HG03159 (cell line): ENCODE measurements at regions not wholly inside any gene's neighbourhood (a gene's known extent, or its start where the extent isn't known, plus 50 kb on each side); places are given as distances from the start of the nearest gene placed in this dataset.

ENCODE experiments used
- ATAC-seq: cut with Tn5 transposase; IDR thresholded peaks from one replicate; pipeline ENCODE4 v1.9.1; 2021; ENCODE audit warnings: mild to moderate bottlenecking, moderate library complexity; ENCODE audit not compliant: unreplicated experiment

DNA sequence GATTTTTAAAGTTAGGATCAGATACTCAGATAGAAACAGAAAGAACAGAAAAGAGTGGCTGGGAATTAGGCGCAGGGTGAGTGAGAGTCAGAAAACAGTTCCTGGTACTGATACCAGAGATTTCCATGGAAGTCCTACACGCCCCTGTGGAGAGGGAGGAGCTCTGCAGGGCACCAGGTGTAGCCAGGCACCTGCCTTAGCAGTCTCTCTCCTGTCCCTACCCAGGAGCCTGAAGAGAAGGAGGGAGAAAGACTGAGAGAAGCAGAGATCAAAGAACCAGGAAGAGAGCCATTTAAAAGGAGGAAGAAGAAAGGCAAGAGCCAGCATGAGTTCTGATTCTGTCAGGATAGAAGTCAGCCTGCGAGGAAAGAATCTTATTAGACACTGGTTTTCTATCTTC, 65.0 kb downstream of the CBLN1 start:
- no peak for ATAC-seq

DNA sequence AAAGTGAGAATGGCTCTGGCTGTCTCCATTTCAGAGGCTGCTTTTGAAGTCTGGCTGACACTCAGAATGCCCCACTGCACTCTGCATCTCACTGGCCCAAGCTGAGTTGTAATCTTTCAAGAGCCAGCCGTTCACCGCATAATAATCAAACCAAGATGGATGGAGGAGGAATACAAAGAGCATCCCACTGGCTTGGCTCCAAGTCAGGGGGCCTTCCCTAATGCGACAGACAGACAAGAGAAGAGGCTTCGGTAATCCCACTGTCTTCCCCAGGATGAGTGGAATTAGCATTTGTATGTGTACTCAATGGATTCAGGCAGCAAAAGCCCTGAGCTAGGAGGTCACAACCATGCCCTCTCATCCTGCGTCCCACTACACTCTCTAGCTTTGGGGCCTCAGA, 68.0 kb downstream of the CBLN1 start:
- no peak for ATAC-seq

GRCh38 chr16:49204191-49204590, 77.4 kb downstream of the CBLN1 start:
- no peak for ATAC-seq

DNA sequence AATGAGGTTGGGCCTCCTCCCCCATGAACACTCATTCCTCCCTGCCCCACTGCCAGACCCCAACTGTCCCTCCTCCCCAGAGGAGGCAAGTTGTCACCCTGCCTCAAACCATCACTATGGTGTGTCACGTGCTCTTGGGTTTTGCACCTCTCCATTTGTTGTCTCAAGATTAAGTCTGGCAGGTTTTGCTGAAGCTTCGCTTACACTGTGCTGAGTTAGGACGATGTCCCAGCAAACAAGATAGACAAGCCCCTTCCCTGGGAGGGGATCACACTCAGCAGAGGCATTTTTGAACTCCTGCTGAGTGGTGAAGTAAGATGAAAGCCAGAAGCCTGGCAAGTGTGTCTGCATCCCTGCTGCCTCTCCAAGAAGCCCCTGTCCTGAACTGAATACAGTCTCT, 78.3 kb downstream of the CBLN1 start:
- no peak for ATAC-seq

GRCh38 chr16:49201118-49201517, 80.5 kb downstream of the CBLN1 start:
- ATAC-seq, result no peak

DNA sequence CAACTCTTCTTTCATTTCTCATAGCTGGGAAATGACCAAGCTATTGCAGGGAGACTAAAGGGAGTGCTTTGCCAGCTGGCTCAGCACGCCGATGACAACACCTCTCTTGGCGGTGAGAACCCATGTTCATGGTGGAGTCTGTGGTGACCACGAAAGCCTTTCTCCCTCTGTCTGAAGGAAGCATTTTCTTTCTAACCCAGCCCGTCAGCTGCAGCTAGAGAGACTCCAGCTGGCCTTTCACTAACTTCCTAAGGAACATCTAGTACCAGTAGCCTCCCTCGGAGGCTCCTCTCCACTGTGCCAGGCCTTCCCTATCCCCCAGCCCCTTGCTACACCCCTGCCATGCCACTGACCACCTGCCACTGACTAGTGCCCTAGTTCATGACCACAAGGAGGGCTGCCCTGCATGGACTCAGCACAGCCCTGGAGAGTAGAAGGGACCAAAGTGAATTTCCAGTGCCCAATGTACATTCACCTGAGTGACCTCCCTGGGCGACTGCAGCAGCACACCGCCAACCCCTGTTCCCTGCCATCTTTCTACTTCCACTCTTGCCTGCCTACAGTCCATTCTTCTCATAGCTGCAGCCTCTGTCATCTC, 81.3 kb downstream of the CBLN1 start:
- no peak for ATAC-seq

DNA sequence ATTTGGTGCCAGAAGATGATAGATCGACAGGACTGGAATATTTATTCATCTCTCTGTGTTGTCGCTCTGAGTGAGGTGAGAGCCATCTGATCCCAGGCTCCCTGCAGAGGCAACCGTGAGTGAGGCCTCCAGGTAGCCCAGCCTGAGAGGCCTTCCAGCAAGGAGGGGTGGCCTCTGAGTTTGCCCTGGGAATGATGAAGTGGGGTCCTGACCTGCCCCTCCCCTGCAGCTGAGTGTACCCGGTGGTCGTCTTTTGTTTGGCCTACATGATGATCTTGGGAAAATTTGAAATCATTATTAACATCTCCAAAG, 86.4 kb downstream of the CBLN1 start:
- no peak for ATAC-seq

DNA sequence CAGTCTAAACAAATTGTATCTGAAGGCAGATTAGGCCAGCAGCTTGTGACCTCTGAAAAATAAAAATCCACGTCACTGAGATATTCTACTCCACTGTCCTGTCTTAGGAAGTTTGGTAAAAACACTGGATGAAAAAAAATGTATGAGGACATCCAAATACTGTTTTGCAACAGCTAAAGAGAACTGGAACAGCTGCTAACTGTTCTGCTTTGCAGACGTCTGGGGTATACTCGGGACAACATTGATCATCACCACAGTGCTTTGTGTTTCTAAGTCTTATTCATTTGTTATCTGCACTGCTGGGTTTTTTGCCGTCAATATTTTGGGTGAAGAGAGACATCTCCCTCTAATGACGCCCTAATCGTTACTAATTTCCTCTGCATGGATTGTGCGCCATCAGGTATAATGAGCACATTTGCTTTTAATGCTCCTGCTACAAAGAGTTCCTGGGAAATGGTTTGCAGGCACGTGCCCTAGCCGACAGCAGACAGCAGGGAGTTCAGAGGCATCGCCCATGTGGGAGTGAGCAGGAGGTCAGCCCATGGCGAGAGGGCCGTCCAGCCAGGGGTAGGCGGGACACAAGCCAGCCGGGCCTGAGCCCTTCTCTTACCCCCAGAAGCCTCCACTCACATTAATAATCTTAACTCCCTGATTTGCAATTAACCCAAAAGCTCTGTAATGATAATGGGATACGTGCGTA, 87.0 kb downstream of the CBLN1 start:
- ATAC-seq, result no peak

- no peak for ATAC-seq
Observed at GRCh38 chr16:49193596-49193995, 88.0 kb downstream of the CBLN1 start.

- no peak for ATAC-seq
Observed at GRCh38 chr16:49189286-49189685, 92.4 kb downstream of the CBLN1 start.

DNA sequence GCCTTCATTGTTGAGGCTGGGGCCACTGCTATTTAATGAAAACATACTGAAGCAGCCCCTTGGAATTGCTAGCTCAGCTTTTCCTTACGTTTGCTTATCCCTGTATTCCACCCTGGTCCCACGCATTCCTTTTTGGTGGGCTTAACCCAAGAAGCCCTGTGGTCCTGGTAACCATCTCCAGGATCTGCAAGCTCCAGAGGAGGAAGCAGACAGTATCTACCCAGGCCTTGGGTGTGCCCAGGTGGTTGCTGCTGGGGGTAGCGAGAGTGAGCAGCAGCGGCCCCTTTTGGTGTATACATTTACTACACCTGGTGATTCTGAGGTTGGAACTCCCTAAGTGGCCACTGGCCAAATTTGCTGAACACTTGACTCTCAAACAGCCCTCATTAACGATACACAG, 97.7 kb downstream of the CBLN1 start:
- no peak for ATAC-seq

GRCh38 chr16:49181791-49182518, 99.7 kb downstream of the CBLN1 start:
- ATAC-seq, result no peak

- no peak for ATAC-seq
Observed at GRCh38 chr16:49179714-49180330, 101.8 kb downstream of the CBLN1 start.

- no peak for ATAC-seq
Observed at GRCh38 chr16:49168126-49168525, 113.5 kb downstream of the CBLN1 start.

DNA sequence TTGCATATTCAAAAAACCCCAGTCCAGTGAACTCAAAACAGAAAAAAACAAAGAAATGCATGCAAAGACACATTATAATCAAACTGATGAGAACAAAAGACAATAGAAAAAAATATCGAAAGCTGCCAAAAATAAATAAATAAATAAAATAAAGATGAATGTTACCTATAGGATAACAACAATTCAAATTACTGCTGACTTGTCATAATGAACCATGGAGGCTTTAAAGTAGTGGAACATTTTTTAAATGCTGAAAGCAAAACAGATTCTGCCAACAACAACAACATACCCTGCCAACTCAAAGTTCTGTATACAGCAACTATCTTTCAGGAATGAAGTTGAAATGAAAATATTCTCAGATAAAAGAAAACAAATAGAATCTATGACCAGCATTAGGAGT, 116.6 kb downstream of the CBLN1 start:
- no peak for ATAC-seq

- ATAC-seq, result no peak
Observed at GRCh38 chr16:49161191-49161590, 120.4 kb downstream of the CBLN1 start.

DNA sequence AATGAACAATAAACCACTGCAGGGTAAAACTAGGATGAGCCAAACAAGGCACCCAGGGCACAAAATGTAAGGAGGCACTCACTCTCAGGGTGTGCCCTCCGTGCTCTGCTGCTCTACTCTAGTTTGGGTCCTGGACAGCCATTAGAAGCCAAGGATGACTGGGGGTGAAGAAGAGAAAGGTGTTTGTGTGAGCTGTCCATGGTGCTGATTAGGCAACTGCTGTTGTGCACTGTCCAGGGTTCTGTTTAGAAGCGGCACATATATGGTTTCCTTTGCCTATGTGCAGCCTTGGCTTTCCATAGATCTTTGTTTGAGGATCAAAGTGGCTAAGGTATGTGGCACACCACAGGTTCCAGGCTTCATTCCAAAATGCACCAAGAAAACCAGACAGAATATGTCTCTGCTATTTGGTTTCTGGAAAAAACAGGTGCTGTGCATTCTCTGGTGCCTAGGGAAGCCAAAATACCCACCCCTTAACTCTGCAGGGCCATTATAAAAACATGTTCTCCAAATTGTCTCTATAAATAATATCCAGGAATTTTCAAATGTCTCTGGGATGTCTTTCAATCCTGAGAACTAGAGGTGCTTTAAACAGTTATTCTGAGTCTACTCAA, 123.5 kb downstream of the CBLN1 start:
- no peak for ATAC-seq

- no peak for ATAC-seq
Observed at GRCh38 chr16:49150341-49150740, 131.3 kb downstream of the CBLN1 start.

DNA sequence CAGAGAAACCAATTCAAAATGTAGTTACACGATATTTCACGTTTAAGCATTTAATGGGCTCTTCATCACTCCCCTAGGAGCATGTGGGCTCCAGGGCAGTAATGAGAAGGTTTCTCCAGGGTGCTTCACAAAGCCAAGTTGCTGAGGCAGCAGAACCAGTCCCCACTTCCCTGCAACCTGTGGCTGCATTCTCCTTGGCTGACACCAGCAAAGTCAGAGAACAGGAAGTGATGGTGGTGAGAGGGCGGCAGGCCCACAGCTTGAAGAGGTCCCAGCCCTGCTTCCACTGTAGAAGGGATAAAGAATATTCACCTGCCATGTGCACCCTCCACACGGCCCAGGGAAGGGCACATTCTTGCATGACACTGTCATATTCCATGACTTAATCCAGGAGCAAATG, 133.2 kb downstream of the CBLN1 start:
- no peak for ATAC-seq

- no peak for ATAC-seq
Observed at GRCh38 chr16:49140618-49141017, 141.0 kb downstream of the CBLN1 start.

GRCh38 chr16:49130397-49130796, 151.2 kb downstream of the CBLN1 start:
- ATAC-seq, result no peak

- ATAC-seq, result no peak
Observed at GRCh38 chr16:49129935-49130334, 151.7 kb downstream of the CBLN1 start.
